ACHN (cell line): ENCODE measurements at regions not wholly inside any gene's neighbourhood (a gene's known extent, or its start where the extent isn't known, plus 50 kb on each side); places are given as distances from the start of the nearest gene placed in this dataset.
"Not testable (repeated sequence)": the region's sequence is repeated elsewhere in the genome, so short reads cannot be mapped to it uniquely, and the experiment has no call there.

ENCODE experiments used
- DNase-seq: peaks from one replicate; pipeline ENCODE4 v3.0.0-alpha.2; 2015
- in situ Hi-C: cut with HindIII; loops from 2 replicates; pipeline ENCODE4 v1.10.0; 2017; ENCODE audit warnings: low sequenced_read_pairs, low pct_ligation_motif_present, low pct_unique_long_range_greater_than_20kb

DNA sequence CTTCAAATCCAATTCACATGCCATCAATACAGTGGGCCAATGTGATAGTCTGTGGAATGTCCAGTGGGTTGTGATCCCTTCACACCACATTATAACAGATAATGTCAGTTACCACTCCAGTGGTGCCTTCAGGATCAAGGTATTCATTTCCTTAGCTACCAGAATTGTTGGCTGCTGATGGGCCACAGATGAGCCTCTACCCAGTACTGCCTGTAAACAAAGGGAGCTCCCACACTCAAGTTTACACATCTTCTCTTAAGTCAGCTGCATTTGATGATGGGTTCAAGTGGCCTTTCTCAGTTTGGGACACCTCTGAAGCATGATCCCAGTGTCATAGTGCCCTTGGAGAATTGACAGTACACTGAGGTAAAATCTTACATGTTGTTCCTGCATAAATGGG lies 477.0 kb upstream of the CD180 start:
- DNase-seq = no peak
- in situ Hi-C loops = no loop called here

GRCh38 chr5:67673180-67673579 lies 476.6 kb upstream of the CD180 start:
- DNase-seq = no peak
- in situ Hi-C loops = no loop called here

DNA sequence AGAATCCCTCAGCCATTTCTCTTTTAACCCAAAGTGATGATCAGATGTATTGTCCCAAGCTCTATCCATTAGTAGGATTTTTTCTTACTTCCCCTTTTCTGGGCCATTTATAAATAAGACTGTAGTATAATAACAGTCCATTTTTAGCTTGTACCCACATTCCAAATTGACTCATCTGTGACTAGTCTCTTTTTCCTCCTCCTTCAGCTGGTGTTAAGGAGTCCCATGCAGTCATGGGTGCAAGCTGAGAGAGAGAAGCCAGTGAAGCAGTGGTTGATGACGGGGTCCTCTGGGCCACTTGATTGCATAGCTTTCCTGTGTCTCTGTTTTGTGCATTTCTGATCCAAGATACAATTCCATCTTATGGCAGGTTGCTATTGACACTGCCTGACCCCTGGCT lies 476.0 kb upstream of the CD180 start:
- in situ Hi-C loops = no loop called here
- DNase-seq = no peak

GRCh38 chr5:67669916-67670315 lies 473.3 kb upstream of the CD180 start:
- no peak for DNase-seq
- in situ Hi-C loops = no loop called here

GRCh38 chr5:67660149-67660548 lies 463.6 kb upstream of the CD180 start:
- in situ Hi-C loops = no loop called here

DNA sequence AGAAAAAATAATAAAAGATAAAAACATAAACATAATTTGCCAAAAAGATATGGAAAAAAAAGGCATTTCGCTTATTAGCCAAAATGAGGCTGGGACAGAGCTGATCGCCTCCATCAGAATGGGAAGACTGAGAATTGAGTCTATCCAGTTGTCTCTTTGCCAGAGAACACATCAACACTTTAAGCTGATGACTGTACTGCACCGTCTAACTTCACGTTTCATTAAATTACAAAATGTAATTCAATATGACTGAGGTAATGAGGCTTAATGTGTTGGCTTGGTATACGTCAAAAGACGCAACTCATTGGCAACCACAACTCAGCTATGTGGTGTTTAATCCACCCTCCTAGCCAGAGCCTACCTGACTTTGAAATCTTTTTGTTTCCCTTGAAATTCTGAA lies 462.7 kb upstream of the CD180 start:
- DNase-seq = no peak
- in situ Hi-C loops = no loop called here

More at GRCh38 chr5:67660149-67660548, 463.6 kb upstream of the CD180 start:
- no peak for DNase-seq

GRCh38 chr5:67657055-67657454 lies 460.5 kb upstream of the CD180 start:
- in situ Hi-C loops = no loop called here

GRCh38 chr5:67652201-67652600 lies 455.6 kb upstream of the CD180 start:
- DNase-seq = no peak
- in situ Hi-C loops = no loop called here

More at GRCh38 chr5:67657055-67657454, 460.5 kb upstream of the CD180 start:
- DNase-seq = no peak

- in situ Hi-C loops = no loop called here
- DNase-seq = no peak
Measured at GRCh38 chr5:67651180-67651579, 454.6 kb upstream of the CD180 start.

GRCh38 chr5:67648201-67648671 lies 451.6 kb upstream of the CD180 start:
- no peak for DNase-seq
- in situ Hi-C loops = no loop called here

DNA sequence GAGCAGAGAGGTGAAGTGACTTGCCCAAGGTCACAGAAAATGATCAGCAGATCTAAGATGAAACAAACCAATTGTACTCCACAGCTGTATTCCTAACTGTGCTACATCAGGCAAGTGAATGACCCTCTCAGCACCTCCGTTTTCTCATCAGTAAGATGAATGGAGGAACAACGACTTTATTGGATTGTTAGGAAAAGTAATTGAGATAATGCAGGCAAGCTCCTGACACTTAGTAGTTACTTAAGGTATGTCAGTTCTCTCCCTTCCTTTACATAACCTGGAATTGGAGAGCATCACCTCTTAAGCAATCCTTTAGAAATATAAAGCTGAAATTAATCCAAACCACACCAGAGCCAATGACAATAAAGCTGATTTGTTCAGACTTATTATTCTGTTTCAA lies 451.2 kb upstream of the CD180 start:
- DNase-seq = no peak
- in situ Hi-C loops = no loop called here

DNA sequence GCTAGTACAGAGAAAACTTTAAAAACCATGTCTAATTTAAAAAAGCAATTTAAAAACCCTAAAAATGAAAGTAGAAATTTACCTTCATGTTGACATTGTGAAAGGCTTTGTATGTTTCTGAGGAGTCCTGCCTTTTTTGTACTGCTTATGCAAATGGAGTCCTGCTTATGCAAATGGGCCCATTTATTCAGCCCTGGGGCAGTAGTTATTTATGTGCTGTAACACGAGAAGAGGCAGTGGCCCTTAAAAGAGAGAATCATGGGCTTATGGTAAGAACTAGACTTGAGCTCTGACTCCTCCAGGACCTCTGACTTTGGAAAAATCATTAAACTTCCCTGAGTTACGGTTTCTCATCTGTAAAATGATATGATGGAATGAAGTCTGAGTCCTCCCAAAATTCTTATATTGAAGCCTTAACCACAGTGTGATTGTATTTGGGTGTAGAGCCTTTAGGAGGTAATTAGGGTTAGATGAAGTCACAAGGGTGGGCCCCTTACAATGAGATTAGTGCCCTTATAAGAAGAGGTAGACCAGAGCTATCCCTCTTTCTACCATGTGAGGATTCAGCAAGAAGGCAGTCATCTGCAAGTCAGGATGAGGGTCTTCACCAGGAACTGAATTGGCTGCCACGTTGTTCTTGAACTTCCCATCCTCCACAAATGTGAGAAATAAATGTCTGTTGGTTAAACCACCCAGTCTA lies 447.8 kb upstream of the CD180 start:
- in situ Hi-C loops = no loop called here

GRCh38 chr5:67643536-67643935 lies 446.9 kb upstream of the CD180 start:
- in situ Hi-C loops = no loop called here

More for the DNA sequence above, 447.8 kb upstream of the CD180 start:
- no peak for DNase-seq

GRCh38 chr5:67639976-67640375 lies 443.4 kb upstream of the CD180 start:
- DNase-seq = no peak
- in situ Hi-C loops = no loop called here

More at GRCh38 chr5:67643536-67643935, 446.9 kb upstream of the CD180 start:
- DNase-seq = no peak

DNA sequence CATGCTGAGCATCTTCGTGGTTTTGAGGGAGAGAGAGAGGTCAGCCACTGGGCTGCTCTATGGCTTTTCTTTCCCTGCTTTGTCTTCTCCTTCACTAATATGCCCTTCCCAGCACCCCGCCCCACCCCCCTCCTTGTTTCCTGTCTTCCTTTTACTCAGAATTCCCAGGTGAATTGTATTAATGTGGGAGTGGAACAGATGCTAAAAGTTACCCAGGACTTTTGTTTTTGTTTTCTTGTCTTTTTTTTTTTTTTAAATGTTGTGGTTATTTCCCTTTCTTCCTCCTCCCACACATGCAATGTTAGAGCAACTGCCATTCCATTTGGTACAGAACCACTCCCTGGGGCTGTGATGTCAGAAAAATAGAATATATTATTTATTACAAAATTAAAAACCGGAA lies 442.7 kb upstream of the CD180 start:
- in situ Hi-C loops = no loop called here
- no peak for DNase-seq

DNA sequence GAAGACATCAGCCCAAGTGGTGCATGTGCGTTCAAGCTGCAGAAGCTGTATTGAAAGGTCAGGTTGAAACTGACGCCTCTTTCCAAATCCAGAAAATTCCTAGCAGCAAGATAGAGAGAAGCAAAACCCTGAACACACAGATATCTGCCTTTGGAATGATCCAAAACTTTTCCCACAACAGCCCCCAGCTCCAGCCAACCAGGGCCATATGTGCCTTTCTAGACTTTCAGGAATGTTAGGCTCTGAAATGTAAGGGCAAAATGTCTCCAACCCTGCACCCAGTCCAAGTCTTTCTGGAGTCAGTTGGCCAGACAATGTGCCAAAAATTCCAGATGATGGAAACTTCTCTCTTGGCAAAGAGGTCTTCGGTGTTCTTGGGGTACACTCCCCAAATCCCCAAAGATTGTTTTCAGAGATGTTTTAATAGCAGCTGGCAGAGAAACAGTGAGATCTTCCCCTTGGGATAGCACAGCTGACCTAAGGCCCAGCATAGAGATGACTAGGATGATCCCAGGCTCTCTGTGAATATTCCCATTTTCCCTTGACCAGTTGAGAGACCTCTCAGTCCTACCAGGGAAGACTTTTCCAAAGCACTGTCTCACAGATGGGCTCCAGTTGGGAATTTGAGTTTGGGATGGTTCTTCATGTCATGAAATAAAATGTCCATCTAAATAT lies 440.4 kb upstream of the CD180 start:
- DNase-seq = no peak
- in situ Hi-C loops = no loop called here

GRCh38 chr5:67636091-67636490 lies 439.5 kb upstream of the CD180 start:
- DNase-seq = no peak
- in situ Hi-C loops = no loop called here

DNA sequence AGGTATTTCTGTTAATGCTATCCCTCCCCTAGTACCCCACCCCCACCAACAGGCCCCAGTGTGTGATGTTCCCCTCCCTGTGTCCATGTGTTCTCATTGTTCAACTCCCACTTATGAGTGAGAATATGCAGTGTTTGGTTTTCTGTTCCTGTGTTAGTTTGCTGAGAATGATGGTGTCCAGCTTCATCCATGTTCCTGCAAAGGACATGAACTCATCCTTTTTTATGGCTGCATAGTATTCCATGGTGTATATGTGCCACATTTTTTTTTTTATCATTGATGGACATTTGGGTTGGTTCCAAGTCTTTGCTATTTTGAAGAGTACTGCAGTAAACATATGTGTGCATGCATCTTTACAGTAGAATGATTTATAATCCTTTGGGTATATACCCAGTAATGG lies 430.5 kb upstream of the CD180 start:
- in situ Hi-C loops = not testable (repeated sequence)

DNA sequence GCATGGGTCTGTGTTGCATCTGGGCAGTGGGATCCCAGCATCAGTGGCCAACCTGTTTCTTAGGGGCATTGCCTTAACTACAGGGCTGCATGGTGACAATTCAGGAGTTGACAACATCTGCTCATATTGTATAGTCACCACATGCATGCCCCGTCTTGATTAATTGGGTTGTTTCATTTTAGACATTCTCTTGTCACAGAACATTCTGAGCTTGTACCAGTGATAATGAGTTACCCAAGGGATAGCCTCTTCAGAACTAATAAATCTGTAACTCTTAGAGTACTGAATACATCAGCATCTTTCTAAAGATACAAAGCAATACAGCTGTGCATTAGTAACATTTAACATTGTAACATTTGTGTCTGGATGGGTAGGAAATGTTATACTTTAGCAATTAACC lies 426.5 kb upstream of the CD180 start:
- in situ Hi-C loops = no loop called here

More for the DNA sequence above, 430.5 kb upstream of the CD180 start:
- not testable (repeated sequence) for DNase-seq

More for the DNA sequence above, 426.5 kb upstream of the CD180 start:
- DNase-seq = no peak
